HPDE6-E6E7 (cell line): ENCODE measurements at regions not wholly inside any gene's neighbourhood (a gene's known extent, or its start where the extent isn't known, plus 50 kb on each side); places are given as distances from the start of the nearest gene placed in this dataset.
"Not testable (repeated sequence)": the region's sequence is repeated elsewhere in the genome, so short reads cannot be mapped to it uniquely, and the experiment has no call there.

Source experiments
- DNase-seq: peaks from one replicate; pipeline ENCODE4 v3.0.0; 2011; ENCODE audit warnings: missing footprints; ENCODE audit errors: extremely low spot score

GRCh38 chr4:19158107-19158809 lies 1093.4 kb upstream of the SLIT2 start:
- no peak for DNase-seq

- DNase-seq = no peak
These were observed 1094.9 kb upstream of the SLIT2 start for GRCh38 chr4:19156786-19157185.

- DNase-seq = no peak
These were observed 1096.1 kb upstream of the SLIT2 start for GRCh38 chr4:19155568-19155967.

- DNase-seq = not testable (repeated sequence)
These were observed 1097.4 kb upstream of the SLIT2 start for GRCh38 chr4:19154267-19154666.

- DNase-seq = no peak
These were observed 1099.4 kb upstream of the SLIT2 start for GRCh38 chr4:19152264-19152663.

GRCh38 chr4:19151684-19152083 lies 1100.0 kb upstream of the SLIT2 start:
- no peak for DNase-seq

- DNase-seq = no peak
These were observed 1105.7 kb upstream of the SLIT2 start for GRCh38 chr4:19146038-19146437.

GRCh38 chr4:19135895-19136633 lies 1114.5 kb upstream of the LCORL start:
- no peak for DNase-seq

- DNase-seq = no peak
These were observed 1113.1 kb upstream of the LCORL start for GRCh38 chr4:19134685-19135084.

- DNase-seq = no peak
These were observed 1111.8 kb upstream of the LCORL start for GRCh38 chr4:19133315-19133714.

- DNase-seq = no peak
These were observed 1109.3 kb upstream of the LCORL start for GRCh38 chr4:19130866-19131265.

- no peak for DNase-seq
These were observed 1106.6 kb upstream of the LCORL start for GRCh38 chr4:19128176-19128575.

GRCh38 chr4:19126903-19127302 lies 1105.3 kb upstream of the LCORL start:
- no peak for DNase-seq

GRCh38 chr4:19123681-19124080 lies 1102.1 kb upstream of the LCORL start:
- DNase-seq = no peak

GRCh38 chr4:19119904-19120560 lies 1098.5 kb upstream of the LCORL start:
- DNase-seq = no peak

- DNase-seq = no peak
These were observed 1095.5 kb upstream of the LCORL start for GRCh38 chr4:19117022-19117421.

- DNase-seq = no peak
These were observed 1082.6 kb upstream of the LCORL start for GRCh38 chr4:19104176-19104575.

- DNase-seq = no peak
These were observed 1074.0 kb upstream of the LCORL start for GRCh38 chr4:19095491-19096046.

GRCh38 chr4:19093951-19094350 lies 1072.4 kb upstream of the LCORL start:
- DNase-seq = no peak

GRCh38 chr4:19092797-19093196 lies 1071.2 kb upstream of the LCORL start:
- DNase-seq = no peak

- no peak for DNase-seq
These were observed 1052.5 kb upstream of the LCORL start for GRCh38 chr4:19074036-19074435.

GRCh38 chr4:19063662-19064061 lies 1042.1 kb upstream of the LCORL start:
- DNase-seq = no peak

- DNase-seq = no peak
These were observed 1033.4 kb upstream of the LCORL start for GRCh38 chr4:19054916-19055315.
